ENCODE measurements at regions not wholly inside any gene's neighbourhood (a gene's known extent, or its start where the extent isn't known, plus 50 kb on each side); places are given as distances from the start of the nearest gene placed in this dataset.

DNA sequence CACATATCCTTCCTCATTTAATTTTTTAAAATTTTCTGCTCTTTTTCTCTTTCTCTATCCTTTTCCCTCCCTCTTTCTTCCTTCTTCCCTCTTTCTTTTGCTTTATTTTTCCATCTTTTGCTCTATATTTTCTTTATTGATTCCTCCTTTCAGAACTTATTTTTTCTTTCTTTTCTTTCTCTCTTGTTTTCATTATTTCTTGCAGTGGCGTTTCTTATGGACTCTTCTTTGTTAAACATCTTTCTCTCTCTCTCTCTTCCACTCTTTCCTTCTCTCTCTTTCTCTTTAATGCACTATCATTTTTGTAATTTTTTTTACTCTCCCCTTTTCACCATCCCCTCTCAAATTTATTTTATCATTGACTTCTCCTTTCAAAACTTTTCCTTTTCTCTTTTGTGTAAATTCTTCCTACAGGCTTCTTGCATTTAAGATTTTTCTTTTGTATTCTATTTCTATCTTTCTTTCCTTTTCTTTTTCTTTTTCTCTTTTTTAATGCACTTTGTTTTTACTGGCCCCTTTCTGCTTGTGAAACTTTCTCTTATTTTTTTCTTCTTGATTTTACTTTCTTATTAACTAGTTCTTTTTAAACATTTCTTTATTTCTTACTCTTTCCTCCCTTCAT is 97.0 kb downstream of the RBMX2 start:
- no peak overlapping the region for H3K4me2 ChIP-seq (ENCODE audit: low read length)
- H4K20me1 ChIP-seq (ENCODE audit: insufficient read depth, low read length): no peaks in the 10 kb centered on the region
- no peak overlapping the region for H3K9ac ChIP-seq (ENCODE audit: low read length)
- Mint-ChIP-seq H3K4me3 (ENCODE audit: unreplicated experiment) (no peak overlapping the region), H3K36me3 (ENCODE audit: low read depth, unreplicated experiment) (no peaks in the 10 kb centered on the region), H3K9me3 (ENCODE audit: unreplicated experiment) (no peaks in the 10 kb centered on the region), H3K4me1 (ENCODE audit: low read depth, unreplicated experiment) (no peaks in the 10 kb centered on the region), H3K27ac (ENCODE audit: unreplicated experiment) (no peak overlapping the region), H3K27me3 (ENCODE audit: low read depth, unreplicated experiment) (peaks cover 3% of the 10 kb centered on the region)
- no peaks in the 10 kb centered on the region for H3K36me3 ChIP-seq (ENCODE audit: insufficient read depth, low read length)
- FAIRE-seq (no peak), DNase-seq (ENCODE audit: low read depth) (no peak)
- no peaks in the 10 kb centered on the region for H3K4me1 ChIP-seq (ENCODE audit: insufficient read depth, low read length)
- no peaks in the 10 kb centered on the region for H3K9me3 ChIP-seq (ENCODE audit: insufficient read depth, low read depth, low read length)
- no peak overlapping the region for H2AFZ ChIP-seq (ENCODE audit: low read depth, low read length)
- no peak for TF ChIP-seq EZH2 (IDR thresholded peaks at IDR 0.05; ENCODE audit: insufficient read depth, low read length)
- no peaks in the 10 kb centered on the region for H3K27me3 ChIP-seq (ENCODE audit: insufficient read depth, low read length)
- no peak overlapping the region for H3K27ac ChIP-seq (ENCODE audit: low read depth, low read length)
- no peak overlapping the region for H3K4me3 ChIP-seq (ENCODE audit: insufficient read depth, low read depth, low read length)
- H3K79me2 ChIP-seq (ENCODE audit: insufficient read depth, low read length): no peaks in the 10 kb centered on the region

DNA sequence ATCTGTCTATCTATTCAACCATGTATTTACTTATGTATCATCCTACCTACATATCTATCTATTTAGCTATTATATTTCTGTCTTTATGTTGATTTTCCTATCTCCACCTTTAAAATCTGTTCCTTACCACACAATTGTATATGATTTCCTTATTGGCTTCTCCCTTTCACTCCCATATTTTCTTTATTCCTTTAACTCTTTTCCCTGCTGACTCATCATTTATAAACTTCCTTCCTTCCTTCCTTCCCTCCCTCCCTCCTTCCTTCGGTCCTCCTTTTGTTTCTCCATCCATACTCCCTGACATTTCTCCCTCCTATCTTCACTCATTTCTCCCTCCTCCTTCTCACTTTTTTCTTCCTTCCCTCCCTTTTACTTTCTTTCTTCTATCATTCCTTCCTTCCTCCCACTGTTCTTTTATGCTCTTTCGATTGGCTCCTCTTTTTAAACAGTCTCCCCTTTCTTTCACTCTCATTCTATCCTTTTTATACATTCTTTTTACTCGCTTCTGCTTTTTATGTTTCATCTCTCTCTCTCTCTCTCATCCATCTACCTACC is 100.3 kb downstream of the RBMX2 start:
- no peak overlapping the region for H3K27ac ChIP-seq (ENCODE audit: low read depth, low read length)
- no peaks in the 10 kb centered on the region for H3K79me2 ChIP-seq (ENCODE audit: insufficient read depth, low read length)
- H3K4me2 ChIP-seq (ENCODE audit: low read length): no peak overlapping the region
- no peak for FAIRE-seq
- Mint-ChIP-seq H3K27me3 (ENCODE audit: low read depth, unreplicated experiment) (no peaks in the 10 kb centered on the region), H3K36me3 (ENCODE audit: low read depth, unreplicated experiment) (no peaks in the 10 kb centered on the region), H3K4me3 (ENCODE audit: unreplicated experiment) (no peak overlapping the region), H3K27ac (ENCODE audit: unreplicated experiment) (no peak overlapping the region), H3K9me3 (ENCODE audit: unreplicated experiment) (no peaks in the 10 kb centered on the region), H3K4me1 (ENCODE audit: low read depth, unreplicated experiment) (no peaks in the 10 kb centered on the region)
- DNase-seq (ENCODE audit: low read depth): no peak
- H3K4me1 ChIP-seq (ENCODE audit: insufficient read depth, low read length): no peaks in the 10 kb centered on the region
- H3K9me3 ChIP-seq (ENCODE audit: insufficient read depth, low read depth, low read length): no peaks in the 10 kb centered on the region
- no peaks in the 10 kb centered on the region for H3K36me3 ChIP-seq (ENCODE audit: insufficient read depth, low read length)
- H3K4me3 ChIP-seq (ENCODE audit: insufficient read depth, low read depth, low read length): no peak overlapping the region
- H3K27me3 ChIP-seq (ENCODE audit: insufficient read depth, low read length): no peaks in the 10 kb centered on the region
- TF ChIP-seq EZH2 (IDR thresholded peaks at IDR 0.05; ENCODE audit: insufficient read depth, low read length): no peak
- TF ChIP-seq, protein P1, sequence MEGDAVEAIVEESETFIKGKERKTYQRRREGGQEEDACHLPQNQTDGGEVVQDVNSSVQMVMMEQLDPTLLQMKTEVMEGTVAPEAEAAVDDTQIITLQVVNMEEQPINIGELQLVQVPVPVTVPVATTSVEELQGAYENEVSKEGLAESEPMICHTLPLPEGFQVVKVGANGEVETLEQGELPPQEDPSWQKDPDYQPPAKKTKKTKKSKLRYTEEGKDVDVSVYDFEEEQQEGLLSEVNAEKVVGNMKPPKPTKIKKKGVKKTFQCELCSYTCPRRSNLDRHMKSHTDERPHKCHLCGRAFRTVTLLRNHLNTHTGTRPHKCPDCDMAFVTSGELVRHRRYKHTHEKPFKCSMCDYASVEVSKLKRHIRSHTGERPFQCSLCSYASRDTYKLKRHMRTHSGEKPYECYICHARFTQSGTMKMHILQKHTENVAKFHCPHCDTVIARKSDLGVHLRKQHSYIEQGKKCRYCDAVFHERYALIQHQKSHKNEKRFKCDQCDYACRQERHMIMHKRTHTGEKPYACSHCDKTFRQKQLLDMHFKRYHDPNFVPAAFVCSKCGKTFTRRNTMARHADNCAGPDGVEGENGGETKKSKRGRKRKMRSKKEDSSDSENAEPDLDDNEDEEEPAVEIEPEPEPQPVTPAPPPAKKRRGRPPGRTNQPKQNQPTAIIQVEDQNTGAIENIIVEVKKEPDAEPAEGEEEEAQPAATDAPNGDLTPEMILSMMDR (IDR thresholded peaks at IDR 0.05; ENCODE audit: insufficient read depth, low read depth, low read length): no peak
- H3K9ac ChIP-seq (ENCODE audit: low read length): no peak overlapping the region
- H2AFZ ChIP-seq (ENCODE audit: low read depth, low read length): no peak overlapping the region
- no peaks in the 10 kb centered on the region for H4K20me1 ChIP-seq (ENCODE audit: insufficient read depth, low read length)

DNA sequence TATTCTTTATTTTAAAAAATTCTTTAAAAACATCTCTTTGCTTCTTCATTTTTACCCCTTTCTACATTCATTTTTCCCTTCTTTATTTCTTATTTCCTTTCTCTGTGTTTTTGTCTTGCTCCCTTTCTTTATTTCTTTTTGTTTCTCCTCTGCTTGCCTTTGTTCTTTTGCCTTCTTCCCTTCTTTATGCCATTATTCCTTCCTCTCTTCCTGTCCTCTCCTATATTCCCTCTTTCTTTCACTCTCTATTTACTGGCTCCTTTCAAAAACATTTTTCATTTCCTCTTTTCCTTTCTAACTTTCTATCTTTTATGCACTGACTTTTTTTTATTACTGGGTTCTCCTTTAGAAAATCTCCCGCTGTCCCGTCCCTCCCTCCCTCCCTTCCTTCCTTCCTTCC is 102.2 kb downstream of the RBMX2 start:
- Mint-ChIP-seq H3K27me3 (ENCODE audit: low read depth, unreplicated experiment) (no peaks in the 10 kb centered on the region), H3K9me3 (ENCODE audit: unreplicated experiment) (no peaks in the 10 kb centered on the region), H3K4me3 (ENCODE audit: unreplicated experiment) (no peak overlapping the region), H3K36me3 (ENCODE audit: low read depth, unreplicated experiment) (no peaks in the 10 kb centered on the region), H3K27ac (ENCODE audit: unreplicated experiment) (no peak overlapping the region), H3K4me1 (ENCODE audit: low read depth, unreplicated experiment) (no peaks in the 10 kb centered on the region)
- FAIRE-seq: no peak
- no peak overlapping the region for H2AFZ ChIP-seq (ENCODE audit: low read depth, low read length)
- H3K9me3 ChIP-seq (ENCODE audit: insufficient read depth, low read depth, low read length): no peaks in the 10 kb centered on the region
- DNase-seq (ENCODE audit: low read depth): no peak
- H3K27me3 ChIP-seq (ENCODE audit: insufficient read depth, low read length): no peaks in the 10 kb centered on the region
- TF ChIP-seq, protein P1 (IDR thresholded peaks at IDR 0.05; ENCODE audit: insufficient read depth, low read depth, low read length): no peak
- TF ChIP-seq EZH2 (IDR thresholded peaks at IDR 0.05; ENCODE audit: insufficient read depth, low read length): no peak
- no peaks in the 10 kb centered on the region for H4K20me1 ChIP-seq (ENCODE audit: insufficient read depth, low read length)
- no peak overlapping the region for H3K4me3 ChIP-seq (ENCODE audit: insufficient read depth, low read depth, low read length)
- H3K79me2 ChIP-seq (ENCODE audit: insufficient read depth, low read length): no peaks in the 10 kb centered on the region
- no peak overlapping the region for H3K9ac ChIP-seq (ENCODE audit: low read length)
- no peak overlapping the region for H3K27ac ChIP-seq (ENCODE audit: low read depth, low read length)
- no peaks in the 10 kb centered on the region for H3K36me3 ChIP-seq (ENCODE audit: insufficient read depth, low read length)
- H3K4me1 ChIP-seq (ENCODE audit: insufficient read depth, low read length): no peaks in the 10 kb centered on the region
- H3K4me2 ChIP-seq (ENCODE audit: low read length): no peak overlapping the region

Data from astrocyte (in vitro differentiated cells and primary cell).